ENCODE measurements at regions not wholly inside any gene's neighbourhood (a gene's known extent, or its start where the extent isn't known, plus 50 kb on each side); places are given as distances from the start of the nearest gene placed in this dataset.

- H3K36me3 Mint-ChIP-seq: no peaks in the 10 kb centered on the region
- ChIA-PET CTCF (no interaction called here), POLR2A (no interaction called here)
- H3K9me3 Mint-ChIP-seq: peaks cover 4% of the 10 kb centered on the region; the same call in 1 of the 2 replicates
- no peak for DNase-seq (ENCODE audit: low spot score)
- H3K4me1 Mint-ChIP-seq: no peaks in the 10 kb centered on the region
- TF ChIP-seq ZNF281 (CRISPR knock-in tag; IDR thresholded peaks at IDR 0.05) (no peak), ATF6 (CRISPR knock-in tag; IDR thresholded peaks at IDR 0.05) (no peak), FOXK1 (CRISPR knock-in tag; IDR thresholded peaks at IDR 0.05) (no peak), ARID4B (CRISPR knock-in tag; IDR thresholded peaks at IDR 0.05; ENCODE audit: borderline replicate concordance) (no peak), USF2 (CRISPR knock-in tag; IDR thresholded peaks at IDR 0.05) (no peak), ZBTB43 (CRISPR knock-in tag; IDR thresholded peaks at IDR 0.05) (no peak), GRHL2 (CRISPR knock-in tag; IDR thresholded peaks at IDR 0.05; ENCODE audit: insufficient replicate concordance, severe bottlenecking) (no peak), ZMAT4 (CRISPR knock-in tag; IDR thresholded peaks at IDR 0.05) (no peak), RELA (CRISPR knock-in tag; IDR thresholded peaks at IDR 0.05; ENCODE audit: borderline replicate concordance) (no peak), CBFB (CRISPR knock-in tag; IDR thresholded peaks at IDR 0.05; ENCODE audit: low read depth) (no peak), STAT6 (CRISPR knock-in tag; conservative IDR thresholded peaks at IDR 0.05; ENCODE audit: low read depth) (no peak), ATF2 (CRISPR knock-in tag; IDR thresholded peaks at IDR 0.05; ENCODE audit: borderline replicate concordance, low read depth) (no peak), TEAD4 (CRISPR knock-in tag; IDR thresholded peaks at IDR 0.05) (no peak)
- H3K27ac Mint-ChIP-seq: no peak overlapping the region
- no peaks in the 10 kb centered on the region for H3K27me3 Mint-ChIP-seq (ENCODE audit: low read depth)
- no peak for ATAC-seq
- no peak overlapping the region for H3K4me3 Mint-ChIP-seq
These were observed 68.9 kb upstream of the ZSWIM2 start for GRCh38 chr2:186917866-186918265.
